Dermis microvascular lymphatic vessel endothelial cell (primary cell): ENCODE measurements at regions not wholly inside any gene's neighbourhood (a gene's known extent, or its start where the extent isn't known, plus 50 kb on each side); places are given as distances from the start of the nearest gene placed in this dataset.

Experiments used
- DNase-seq, 2 donors: peaks; one replicate each; pipeline versions ENCODE4 v3.0.0 to v3.0.0-alpha.2; 2010; ENCODE audit warnings: low read depth in 2 of 2

- DNase-seq, result no peak
Observed at GRCh38 chr3:82294609-82295008, 533.2 kb upstream of the GBE1 start.

GRCh38 chr3:82293867-82294266 is 532.4 kb upstream of the GBE1 start:
- no peak for DNase-seq

- DNase-seq, result no peak
Observed at GRCh38 chr3:82293435-82293834, 532.0 kb upstream of the GBE1 start.

- DNase-seq, result no peak
Observed at GRCh38 chr3:82287562-82287961, 526.1 kb upstream of the GBE1 start.

GRCh38 chr3:82281205-82281604 is 519.8 kb upstream of the GBE1 start:
- DNase-seq, result peak in 1 of 2 donors; percentile 4

- DNase-seq, result no peak
Observed at GRCh38 chr3:82276992-82277391, 515.5 kb upstream of the GBE1 start.

- DNase-seq, result no peak
Observed at GRCh38 chr3:82274897-82275296, 513.5 kb upstream of the GBE1 start.

- DNase-seq, result no peak
Observed at GRCh38 chr3:82265747-82266146, 504.3 kb upstream of the GBE1 start.

- no peak for DNase-seq
Observed at GRCh38 chr3:82262193-82262592, 500.7 kb upstream of the GBE1 start.

GRCh38 chr3:82261637-82262036 is 500.2 kb upstream of the GBE1 start:
- DNase-seq, result no peak

GRCh38 chr3:82261013-82261412 is 499.6 kb upstream of the GBE1 start:
- DNase-seq, result no peak

- no peak for DNase-seq
Observed at GRCh38 chr3:82259994-82260393, 498.5 kb upstream of the GBE1 start.

- no peak for DNase-seq
Observed at GRCh38 chr3:82240322-82240721, 478.9 kb upstream of the GBE1 start.

- no peak for DNase-seq
Observed at GRCh38 chr3:82236257-82236656, 474.8 kb upstream of the GBE1 start.

- DNase-seq, result no peak
Observed at GRCh38 chr3:82229397-82229796, 468.0 kb upstream of the GBE1 start.

- no peak for DNase-seq
Observed at GRCh38 chr3:82224661-82225060, 463.2 kb upstream of the GBE1 start.

GRCh38 chr3:82222401-82222800 is 461.0 kb upstream of the GBE1 start:
- DNase-seq, result no peak

- DNase-seq, result no peak
Observed at GRCh38 chr3:82217571-82217970, 456.1 kb upstream of the GBE1 start.

- no peak for DNase-seq
Observed at GRCh38 chr3:82208002-82208710, 446.7 kb upstream of the GBE1 start.

- DNase-seq, result no peak
Observed at GRCh38 chr3:82202269-82202668, 440.8 kb upstream of the GBE1 start.

- no peak for DNase-seq
Observed at GRCh38 chr3:82201316-82201715, 439.9 kb upstream of the GBE1 start.

GRCh38 chr3:82198009-82198408 is 436.6 kb upstream of the GBE1 start:
- DNase-seq, result no peak

GRCh38 chr3:82196645-82197044 is 435.2 kb upstream of the GBE1 start:
- no peak for DNase-seq

GRCh38 chr3:82194870-82195269 is 433.4 kb upstream of the GBE1 start:
- DNase-seq, result peak in 1 of 2 donors; percentile 39
